ENCODE measurements at regions not wholly inside any gene's neighbourhood (a gene's known extent, or its start where the extent isn't known, plus 50 kb on each side); places are given as distances from the start of the nearest gene placed in this dataset.

DNA sequence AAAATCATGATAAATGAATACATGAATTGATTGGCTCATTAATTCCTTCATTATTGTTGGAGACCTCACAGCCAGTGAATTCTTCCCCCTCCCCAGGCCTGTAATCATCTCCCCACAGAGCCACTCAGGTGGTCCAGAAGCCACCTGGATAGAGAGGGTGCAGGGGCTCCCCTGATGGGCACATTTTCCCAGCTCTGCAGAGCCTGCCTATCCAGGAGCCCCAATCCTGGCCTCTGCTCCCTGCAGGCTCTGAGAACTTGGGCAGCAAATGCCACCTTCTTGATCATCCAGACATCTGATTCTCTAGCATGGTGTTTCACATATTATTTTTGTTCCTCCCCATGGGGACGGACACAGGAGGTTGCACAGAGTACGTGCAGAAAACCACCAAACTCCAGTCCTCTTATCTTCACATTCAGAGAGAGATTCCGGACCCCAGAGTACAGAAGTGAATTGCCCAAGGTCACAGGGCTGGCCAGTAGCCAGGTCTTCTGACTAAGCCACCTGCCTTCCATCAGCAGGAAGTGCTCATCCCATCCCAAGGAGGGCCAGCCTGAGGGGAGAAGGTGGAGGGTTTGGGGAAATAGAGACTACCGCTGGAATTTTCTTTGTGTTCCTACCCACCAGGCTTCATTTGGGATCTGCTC is 348.0 kb downstream of the BUD13 start:
- H3K36me3 ChIP-seq: no peaks in the 10 kb centered on the region
- no peak overlapping the region for H3K4me3 ChIP-seq
- H3K27me3 ChIP-seq (replicated peaks): no peaks in the 10 kb centered on the region
- no peaks in the 10 kb centered on the region for H3K4me1 ChIP-seq (replicated peaks)
- no peaks in the 10 kb centered on the region for H3K9me3 ChIP-seq (replicated peaks)
- DNase-seq (ENCODE audit: low read depth in 1 of 2, low spot score in 2 of 2): no peak
- H3K27ac ChIP-seq: no peak overlapping the region

DNA sequence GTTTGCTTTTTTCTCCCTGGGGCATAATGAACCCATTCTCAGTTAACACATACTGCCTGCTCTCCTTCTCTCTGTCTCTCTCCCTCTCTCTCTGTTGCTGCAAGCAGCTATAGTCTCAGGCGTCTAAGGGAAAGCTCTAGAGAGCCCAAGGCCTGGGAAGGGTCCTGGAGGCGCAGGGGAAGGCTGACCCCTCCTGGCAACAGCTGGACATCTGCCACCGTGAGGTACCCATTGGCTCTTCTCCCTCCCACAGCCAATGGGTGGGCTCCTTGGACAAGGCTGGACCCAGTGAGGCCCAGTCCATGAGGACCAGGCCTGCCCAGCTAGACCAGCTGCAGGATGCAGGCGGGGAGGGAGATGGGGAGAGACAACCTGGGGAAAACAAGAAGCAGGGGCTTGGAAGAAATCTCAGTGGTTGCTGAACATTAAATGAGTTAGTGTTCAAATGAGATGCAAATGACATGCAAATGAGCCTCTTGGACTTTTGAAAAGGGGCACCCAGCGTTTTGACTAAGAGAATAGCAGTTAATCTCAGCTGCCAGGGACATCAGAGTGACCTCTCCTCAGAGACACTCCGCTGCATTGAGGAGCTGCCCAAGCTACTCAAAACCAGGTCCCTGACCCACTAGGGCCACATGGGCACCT is 349.7 kb downstream of the BUD13 start:
- H3K4me3 ChIP-seq: no peak overlapping the region
- H3K36me3 ChIP-seq: no peaks in the 10 kb centered on the region
- no peak overlapping the region for H3K27ac ChIP-seq
- DNase-seq (ENCODE audit: low read depth in 1 of 2, low spot score in 2 of 2): no peak
- no peaks in the 10 kb centered on the region for H3K9me3 ChIP-seq (replicated peaks)
- H3K4me1 ChIP-seq (replicated peaks): no peaks in the 10 kb centered on the region
- no peaks in the 10 kb centered on the region for H3K27me3 ChIP-seq (replicated peaks)

DNA sequence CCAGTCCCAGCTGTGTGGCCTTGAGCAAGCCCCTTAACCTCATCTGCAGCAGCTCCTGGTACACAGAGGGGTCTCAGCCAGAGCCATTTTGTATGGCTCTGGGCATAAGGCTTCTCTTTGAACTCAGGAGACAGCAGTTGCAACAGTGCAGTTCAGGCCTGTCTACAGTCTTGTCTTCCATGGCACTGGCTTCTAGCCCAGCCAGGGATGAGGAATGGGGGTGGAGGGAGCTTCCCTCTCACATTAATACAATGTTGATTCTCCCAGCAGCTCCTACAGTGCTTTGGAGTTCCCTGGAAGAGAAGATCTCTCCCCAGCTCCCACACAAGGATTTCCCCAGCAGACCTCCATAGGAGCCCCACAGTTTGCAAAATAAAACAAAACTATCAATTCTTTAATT is 350.2 kb downstream of the BUD13 start:
- Histone ChIP-seq H3K4me1 (replicated peaks) (no peaks in the 10 kb centered on the region), H3K4me3 (no peak overlapping the region), H3K9me3 (replicated peaks) (no peaks in the 10 kb centered on the region), H3K27ac (no peak overlapping the region), H3K27me3 (replicated peaks) (no peaks in the 10 kb centered on the region), H3K36me3 (no peaks in the 10 kb centered on the region)
- DNase-seq (ENCODE audit: low read depth in 1 of 2, low spot score in 2 of 2): no peak

DNA sequence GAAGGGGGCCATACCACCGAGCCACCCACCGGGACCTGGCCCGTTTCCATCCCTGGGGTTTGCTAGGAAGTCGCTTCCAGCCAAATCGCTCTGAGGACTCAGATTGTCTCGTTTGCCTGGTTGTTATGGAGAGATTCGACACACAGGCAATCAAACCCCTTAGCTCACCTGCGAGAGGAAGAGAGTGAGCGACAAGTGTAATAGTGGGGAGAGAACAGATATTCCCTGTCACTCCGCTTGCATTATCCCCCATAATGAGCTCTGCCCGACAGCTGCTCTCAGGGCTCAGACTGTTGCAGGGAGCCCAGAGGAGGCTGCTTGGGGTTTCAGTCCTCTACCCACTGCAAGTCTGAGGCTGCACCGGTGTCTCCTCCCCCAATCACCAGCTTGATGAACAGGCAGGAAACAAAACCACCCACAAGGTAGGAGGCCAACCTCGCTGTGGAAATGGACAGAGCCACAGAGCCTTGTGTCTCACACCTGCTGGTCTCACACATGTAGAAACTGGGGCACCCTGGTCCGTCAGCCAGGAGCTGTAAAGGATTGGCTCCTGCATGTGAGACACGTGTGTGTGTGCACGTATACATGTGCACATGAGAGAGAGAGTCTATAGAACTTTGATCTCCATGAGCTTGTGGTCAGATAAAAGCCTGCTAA is 351.1 kb downstream of the BUD13 start:
- Histone ChIP-seq H3K27ac (no peak overlapping the region), H3K4me3 (no peak overlapping the region), H3K4me1 (replicated peaks) (no peaks in the 10 kb centered on the region), H3K27me3 (replicated peaks) (no peaks in the 10 kb centered on the region), H3K9me3 (replicated peaks) (no peaks in the 10 kb centered on the region), H3K36me3 (no peaks in the 10 kb centered on the region)
- no peak for DNase-seq (ENCODE audit: low read depth in 1 of 2, low spot score in 2 of 2)

DNA sequence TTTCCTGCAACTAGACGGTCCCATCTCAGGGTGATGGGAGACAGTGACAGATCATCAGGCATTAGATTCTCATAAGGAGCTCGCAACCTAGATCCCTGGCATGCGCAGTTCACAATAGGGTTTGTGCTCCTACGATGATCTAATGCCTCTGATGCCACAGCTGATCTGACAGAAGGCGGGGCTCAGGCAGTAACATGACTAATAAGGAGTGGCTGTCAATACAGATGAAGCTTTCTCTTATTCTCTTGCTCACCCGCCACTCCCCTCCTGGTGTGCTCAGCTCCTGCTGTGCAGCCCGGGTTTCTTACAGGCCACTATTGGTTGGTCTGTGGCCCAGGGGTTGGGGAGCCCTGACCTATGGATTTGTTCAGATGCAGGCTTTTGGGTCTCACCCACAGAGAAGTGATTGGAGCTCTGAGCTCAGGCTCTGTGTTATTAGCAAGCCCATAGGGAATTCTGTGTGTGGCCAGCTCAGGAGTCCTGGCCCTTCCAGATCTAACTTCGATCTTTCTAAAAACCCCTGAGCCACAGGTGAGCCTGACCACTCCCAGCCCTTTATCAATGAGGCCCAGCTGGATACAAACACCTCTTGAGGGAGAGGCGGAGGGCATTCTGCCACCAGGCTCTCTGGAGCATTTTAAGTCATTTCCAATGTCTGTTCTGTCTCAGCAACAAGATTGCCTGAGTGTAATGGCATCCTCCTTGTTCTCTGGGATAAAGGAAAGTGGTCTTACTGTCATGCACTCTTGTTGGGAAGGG is 351.8 kb downstream of the BUD13 start:
- DNase-seq (ENCODE audit: low read depth in 1 of 2, low spot score in 2 of 2): no peak
- Histone ChIP-seq H3K4me1 (replicated peaks) (no peaks in the 10 kb centered on the region), H3K27me3 (replicated peaks) (no peaks in the 10 kb centered on the region), H3K36me3 (no peaks in the 10 kb centered on the region), H3K9me3 (replicated peaks) (no peaks in the 10 kb centered on the region), H3K4me3 (no peak overlapping the region), H3K27ac (no peak overlapping the region)

DNA sequence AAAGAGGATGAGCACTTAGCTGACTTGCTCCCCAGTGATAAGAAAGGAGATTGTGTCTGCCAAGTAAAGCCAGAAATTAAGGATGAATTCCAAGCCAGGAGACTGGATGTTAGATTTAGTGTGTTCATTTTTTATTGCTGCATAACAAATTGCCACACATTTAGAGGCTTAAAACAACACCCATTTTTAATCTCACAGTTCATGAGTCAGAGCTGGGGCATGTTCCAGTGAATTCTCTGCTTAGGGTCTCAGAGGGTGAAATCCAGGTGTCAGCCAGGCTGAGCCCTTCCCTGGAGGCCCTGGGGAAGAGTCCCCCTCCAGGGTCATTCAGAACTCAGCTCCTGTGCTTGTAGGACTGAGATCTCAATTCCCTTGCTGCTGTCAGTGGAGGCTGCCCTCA is 352.8 kb downstream of the BUD13 start:
- no peak for DNase-seq (ENCODE audit: low read depth in 1 of 2, low spot score in 2 of 2)
- H3K4me1 ChIP-seq (replicated peaks): no peaks in the 10 kb centered on the region
- H3K27ac ChIP-seq: no peak overlapping the region
- no peaks in the 10 kb centered on the region for H3K36me3 ChIP-seq
- no peaks in the 10 kb centered on the region for H3K27me3 ChIP-seq (replicated peaks)
- H3K4me3 ChIP-seq: no peak overlapping the region
- H3K9me3 ChIP-seq (replicated peaks): no peaks in the 10 kb centered on the region

DNA sequence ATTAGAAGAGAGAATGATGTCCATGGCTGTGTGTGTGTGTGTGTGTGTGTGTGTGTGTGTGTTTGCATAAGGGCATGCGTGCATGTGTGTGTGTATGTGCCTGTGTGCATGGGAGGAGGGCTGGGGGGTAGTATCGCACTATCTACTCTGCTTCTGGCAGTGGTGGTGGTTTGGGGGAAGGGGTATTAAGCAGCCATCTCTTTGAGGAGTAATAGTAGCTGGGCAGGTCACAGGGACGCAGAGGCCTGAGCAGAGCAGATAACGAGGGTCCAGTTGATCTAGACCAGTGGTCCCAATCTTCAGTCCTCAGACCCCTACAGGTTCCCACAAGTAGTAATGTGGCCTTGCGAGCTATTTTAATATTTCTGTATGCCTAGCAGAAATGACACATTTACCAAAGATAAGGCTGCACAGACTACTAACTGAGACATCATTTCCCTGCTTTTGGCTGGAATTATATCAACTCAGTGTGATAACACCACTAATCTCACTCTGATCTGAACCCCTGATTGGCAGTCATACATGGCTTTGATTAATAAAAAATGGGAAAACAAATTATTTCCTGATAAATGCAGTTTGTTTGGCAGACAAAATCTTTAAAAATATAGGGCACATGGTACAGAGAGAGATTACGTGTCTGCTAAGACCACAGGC is 354.3 kb downstream of the BUD13 start:
- H3K9me3 ChIP-seq (replicated peaks): no peaks in the 10 kb centered on the region
- no peak for DNase-seq (ENCODE audit: low read depth in 1 of 2, low spot score in 2 of 2)
- H3K36me3 ChIP-seq: no peaks in the 10 kb centered on the region
- H3K4me3 ChIP-seq: no peak overlapping the region
- H3K4me1 ChIP-seq (replicated peaks): no peaks in the 10 kb centered on the region
- H3K27ac ChIP-seq: no peak overlapping the region
- no peaks in the 10 kb centered on the region for H3K27me3 ChIP-seq (replicated peaks)

DNA sequence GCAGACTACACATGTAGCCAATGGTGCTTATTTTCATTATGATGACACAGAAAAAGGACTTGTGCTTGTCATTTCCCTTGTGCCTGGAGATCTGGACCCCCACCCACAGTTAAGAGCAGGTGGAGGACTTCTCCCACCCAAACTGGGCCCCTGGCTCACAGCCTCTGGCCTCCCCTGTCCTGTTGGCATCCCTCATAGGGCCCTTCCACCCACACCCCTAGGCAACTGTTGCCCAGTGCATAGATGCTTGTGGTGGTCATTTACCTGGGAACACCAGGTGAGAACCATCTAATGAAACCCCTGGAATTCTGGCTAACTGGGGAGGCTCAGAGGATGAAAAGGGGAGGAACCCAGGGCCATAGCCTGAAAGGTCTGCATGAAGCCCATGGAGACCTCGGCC is 355.9 kb downstream of the BUD13 start:
- Histone ChIP-seq H3K36me3 (no peaks in the 10 kb centered on the region), H3K27me3 (replicated peaks) (no peaks in the 10 kb centered on the region), H3K9me3 (replicated peaks) (no peaks in the 10 kb centered on the region), H3K4me3 (no peak overlapping the region), H3K4me1 (replicated peaks) (no peaks in the 10 kb centered on the region), H3K27ac (no peak overlapping the region)
- no peak for DNase-seq (ENCODE audit: low read depth in 1 of 2, low spot score in 2 of 2)

DNA sequence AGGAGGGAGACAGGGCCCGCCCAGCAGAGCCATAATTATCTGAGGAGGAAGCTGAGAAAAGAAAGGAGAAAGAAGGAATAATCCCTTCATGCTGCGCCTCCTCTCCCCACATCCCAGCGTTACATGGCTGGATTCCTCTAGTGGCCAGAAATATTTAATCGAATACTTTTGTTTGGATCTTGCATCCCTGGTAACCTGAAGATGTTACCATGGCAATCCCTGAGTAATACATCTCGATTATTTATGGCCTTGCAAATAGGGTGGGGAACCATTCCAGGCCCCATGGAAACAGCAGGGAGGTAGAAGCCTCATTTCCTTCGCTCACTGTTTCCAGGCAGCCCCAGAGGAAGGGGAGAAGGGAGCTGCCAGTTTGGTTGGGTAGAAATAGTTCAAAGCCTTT is 357.7 kb downstream of the BUD13 start:
- Histone ChIP-seq H3K27me3 (replicated peaks) (no peaks in the 10 kb centered on the region), H3K4me1 (replicated peaks) (no peaks in the 10 kb centered on the region), H3K27ac (no peak overlapping the region), H3K36me3 (no peaks in the 10 kb centered on the region), H3K9me3 (replicated peaks) (no peaks in the 10 kb centered on the region), H3K4me3 (no peak overlapping the region)
- DNase-seq (ENCODE audit: low read depth in 1 of 2, low spot score in 2 of 2): no peak

DNA sequence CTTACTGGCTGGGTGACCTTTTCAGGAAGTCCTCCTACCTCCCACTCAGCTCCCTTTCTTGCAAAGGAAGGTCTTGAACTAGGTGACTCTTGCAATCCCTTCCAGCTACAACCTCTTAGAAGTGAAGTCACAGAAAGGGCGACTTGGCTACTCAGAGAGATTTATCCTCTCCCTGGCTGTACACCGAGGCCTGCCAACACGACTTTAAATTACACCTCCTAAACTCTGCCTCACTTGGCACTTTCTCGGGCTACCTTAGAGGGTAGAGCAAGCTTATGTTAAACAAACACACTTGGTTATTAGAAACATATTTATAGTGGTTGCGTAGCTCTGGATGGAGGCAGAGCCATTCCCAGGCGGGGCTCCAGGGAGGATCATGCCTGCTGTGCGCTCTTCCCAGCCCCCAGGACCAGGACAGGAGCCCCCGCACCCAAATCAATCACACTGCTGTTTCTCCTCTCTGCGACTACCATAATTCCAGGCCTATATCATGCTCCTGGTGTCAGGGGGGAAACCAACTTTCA is 358.4 kb downstream of the BUD13 start:
- Histone ChIP-seq H3K9me3 (replicated peaks) (no peaks in the 10 kb centered on the region), H3K27me3 (replicated peaks) (no peaks in the 10 kb centered on the region), H3K4me1 (replicated peaks) (no peaks in the 10 kb centered on the region), H3K36me3 (no peaks in the 10 kb centered on the region), H3K4me3 (no peak overlapping the region), H3K27ac (no peak overlapping the region)
- DNase-seq (ENCODE audit: low read depth in 1 of 2, low spot score in 2 of 2): no peak

DNA sequence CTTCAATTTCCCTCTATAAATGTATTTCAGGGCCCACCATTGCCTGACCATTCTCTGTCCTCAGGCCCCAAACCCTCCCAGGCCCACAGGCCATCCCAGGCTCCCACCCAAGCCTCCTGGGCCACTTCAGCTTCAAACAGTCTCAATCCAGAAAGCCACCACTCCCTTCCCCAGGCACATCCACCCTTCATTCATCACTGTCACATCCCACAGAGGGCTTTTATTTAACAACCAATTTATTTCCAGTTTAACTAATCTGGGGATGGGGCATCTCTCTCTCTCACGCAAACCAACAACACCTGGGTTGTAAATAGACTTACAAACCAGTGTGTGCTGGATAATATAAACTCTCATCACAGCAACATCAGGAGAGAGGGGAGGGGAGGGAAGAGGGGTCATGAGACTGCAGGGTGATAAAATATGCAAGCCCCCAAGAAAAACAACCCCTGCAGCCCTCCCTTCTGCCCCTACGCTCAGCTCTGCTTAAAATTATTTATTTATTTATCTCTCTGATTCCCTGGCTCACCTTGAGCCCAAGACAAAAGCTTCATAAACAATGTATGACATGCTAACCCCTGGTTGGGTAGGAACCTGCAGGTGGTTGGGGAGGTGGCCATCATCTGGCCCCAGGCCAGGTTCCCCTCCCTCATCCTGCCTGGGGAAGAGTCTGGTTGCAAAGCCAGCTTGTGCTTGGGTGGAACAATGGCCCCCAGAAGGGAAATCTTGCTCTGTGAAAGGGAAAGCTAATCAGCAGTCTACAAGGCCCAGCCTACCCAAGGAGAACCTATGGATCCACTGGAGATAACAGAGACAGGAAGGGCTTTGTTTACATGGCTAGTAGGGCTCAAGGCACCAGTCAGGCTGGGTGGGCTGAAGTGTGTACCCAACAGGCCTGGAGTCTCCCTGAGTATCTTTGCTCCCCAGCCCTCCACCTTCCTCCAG is 359.2 kb downstream of the BUD13 start:
- no peak for DNase-seq (ENCODE audit: low read depth in 1 of 2, low spot score in 2 of 2)
- H3K4me3 ChIP-seq: no peak overlapping the region
- H3K36me3 ChIP-seq: no peaks in the 10 kb centered on the region
- H3K9me3 ChIP-seq (replicated peaks): no peaks in the 10 kb centered on the region
- H3K27me3 ChIP-seq (replicated peaks): no peaks in the 10 kb centered on the region
- no peaks in the 10 kb centered on the region for H3K4me1 ChIP-seq (replicated peaks)
- H3K27ac ChIP-seq: no peak overlapping the region

DNA sequence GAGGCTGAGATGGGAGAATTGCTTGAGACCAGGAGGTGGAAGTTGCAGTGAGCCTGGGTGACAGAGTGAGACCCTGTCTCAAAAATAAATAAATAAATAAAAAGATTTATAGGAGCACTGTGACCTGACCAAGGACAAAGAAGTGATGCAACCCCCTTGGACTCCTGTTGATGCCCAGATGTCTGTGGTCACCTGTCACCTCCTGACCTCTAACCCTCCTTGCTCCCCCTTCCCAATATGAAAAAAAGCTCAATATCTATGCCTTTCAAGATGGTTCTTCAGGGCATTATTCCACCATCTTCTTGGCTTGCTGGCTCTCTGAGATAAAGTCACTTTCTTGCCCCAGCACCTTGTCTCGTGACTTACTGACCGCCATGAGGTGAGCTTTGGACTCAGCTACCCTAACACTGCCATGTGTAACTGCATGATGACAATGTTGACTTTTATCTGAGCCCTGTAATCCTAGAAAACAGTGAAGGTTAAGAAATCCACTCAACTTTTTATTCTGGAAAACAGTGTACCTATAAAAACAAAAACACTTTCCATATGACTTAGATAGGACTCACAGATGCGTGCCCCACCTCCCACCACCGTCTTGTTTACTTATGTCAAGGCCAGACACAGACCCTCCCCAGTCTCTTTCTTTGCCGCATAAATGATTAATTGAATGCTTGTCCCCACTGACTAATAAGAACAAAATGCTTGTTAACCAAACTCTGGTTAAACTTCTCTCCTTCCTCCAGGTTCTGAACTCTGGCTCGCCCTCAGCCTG is 360.5 kb downstream of the BUD13 start:
- Histone ChIP-seq H3K4me1 (replicated peaks) (no peaks in the 10 kb centered on the region), H3K27ac (no peak overlapping the region), H3K9me3 (replicated peaks) (no peaks in the 10 kb centered on the region), H3K4me3 (no peak overlapping the region), H3K27me3 (replicated peaks) (no peaks in the 10 kb centered on the region), H3K36me3 (no peaks in the 10 kb centered on the region)
- DNase-seq (ENCODE audit: low read depth in 1 of 2, low spot score in 2 of 2): no peak

Measured in SJSA1 (cell line).